Thoracic aorta (tissue), 2 donors: ENCODE measurements at regions not wholly inside any gene's neighbourhood (a gene's known extent, or its start where the extent isn't known, plus 50 kb on each side); places are given as distances from the start of the nearest gene placed in this dataset.

ENCODE experiments used
- ATAC-seq: fragments of 150-250 bp; one replicate; pipeline ENCODE4 v1.8.0; 2017; ENCODE audit warnings: low read depth; ENCODE audit not compliant: insufficient number of reproducible peaks, low FRiP score
- DNase-seq: peaks from one replicate; pipeline ENCODE4 v3.0.0-alpha.2; 2020; ENCODE audit warnings: low spot score
- H3K27ac ChIP-seq, 2 donors: fragments of 200-600 bp; sonication (generic); 1 replicate in 1 of 2; 2 replicates in 1 of 2; pipeline ENCODE4 v1.5.1; 2016; ENCODE audit warnings: mild to moderate bottlenecking in 2 of 2, moderate library complexity in 2 of 2
- H3K27me3 ChIP-seq: fragments of 200-600 bp; sonication (generic); replicated peaks from 2 replicates; pipeline ENCODE4 v1.6.0; 2016; ENCODE audit warnings: mild to moderate bottlenecking; ENCODE audit not compliant: insufficient read depth
- H3K36me3 ChIP-seq: fragments of 200-600 bp; sonication (generic); one replicate; pipeline ENCODE4 v1.5.1; 2016
- H3K4me1 ChIP-seq, 2 donors: fragments of 200-600 bp; sonication (generic); 1 replicate in 1 of 2; 2 replicates in 1 of 2; pipeline versions ENCODE4 v1.5.1 to v1.6.0; 2016; ENCODE audit warnings: low read depth in 2 of 2, mild to moderate bottlenecking in 1 of 2; ENCODE audit not compliant: control insufficient read depth in 1 of 2
- H3K4me3 ChIP-seq: fragments of 200-600 bp; sonication (generic); 2 replicates; pipeline ENCODE4 v1.5.1; 2016; ENCODE audit warnings: mild to moderate bottlenecking
- H3K9me3 ChIP-seq: fragments of 200-600 bp; sonication (generic); 2 replicates; pipeline ENCODE4 v1.5.1; 2016
- CTCF ChIP-seq: fragments of 200-600 bp; sonication (generic); IDR thresholded peaks from one replicate; pipeline ENCODE4 v1.5.1; 2019; ENCODE audit warnings: antibody characterized with exemption

GRCh38 chr4:33465565-33465964, 2745.4 kb downstream of the PCDH7 start:
- H3K9me3 ChIP-seq: no peaks in the 10 kb centered on the region
- no peak for TF ChIP-seq CTCF
- ATAC-seq (no peak), DNase-seq (no peak)
- H3K4me3 ChIP-seq: no peak overlapping the region
- no peak overlapping the region for H3K27ac ChIP-seq
- no peaks in the 10 kb centered on the region for H3K4me1 ChIP-seq
- H3K27me3 ChIP-seq: no peaks in the 10 kb centered on the region
- no peaks in the 10 kb centered on the region for H3K36me3 ChIP-seq

GRCh38 chr4:33467291-33467690, 2747.1 kb downstream of the PCDH7 start:
- Histone ChIP-seq H3K4me3 (no peak overlapping the region), H3K9me3 (no peaks in the 10 kb centered on the region), H3K36me3 (no peaks in the 10 kb centered on the region), H3K27me3 (no peaks in the 10 kb centered on the region), H3K4me1 (no peaks in the 10 kb centered on the region), H3K27ac (no peak overlapping the region)
- ATAC-seq: no peak
- no peak for TF ChIP-seq CTCF
- DNase-seq: no peak

- Histone ChIP-seq H3K4me1 (no peaks in the 10 kb centered on the region), H3K9me3 (no peaks in the 10 kb centered on the region), H3K4me3 (no peak overlapping the region), H3K27ac (no peak overlapping the region), H3K27me3 (no peaks in the 10 kb centered on the region), H3K36me3 (no peaks in the 10 kb centered on the region)
- ATAC-seq: no peak
- no peak for DNase-seq
- TF ChIP-seq CTCF: no peak
Measured at GRCh38 chr4:33470805-33471204, 2750.6 kb downstream of the PCDH7 start.

- no peak for TF ChIP-seq CTCF
- Histone ChIP-seq H3K36me3 (no peaks in the 10 kb centered on the region), H3K27ac (no peak overlapping the region), H3K9me3 (no peaks in the 10 kb centered on the region), H3K27me3 (no peaks in the 10 kb centered on the region), H3K4me1 (no peaks in the 10 kb centered on the region), H3K4me3 (no peak overlapping the region)
- no peak for ATAC-seq
- no peak for DNase-seq
Measured at GRCh38 chr4:33477715-33478114, 2757.5 kb downstream of the PCDH7 start.

GRCh38 chr4:33482773-33483172, 2761.5 kb downstream of the ARAP2 start:
- no peaks in the 10 kb centered on the region for H3K4me1 ChIP-seq

More at GRCh38 chr4:33482773-33483172, 2761.5 kb downstream of the ARAP2 start:
- no peak for DNase-seq
- no peaks in the 10 kb centered on the region for H3K9me3 ChIP-seq
- no peak overlapping the region for H3K4me3 ChIP-seq
- H3K27ac ChIP-seq: no peak overlapping the region
- no peak for TF ChIP-seq CTCF
- H3K36me3 ChIP-seq: no peaks in the 10 kb centered on the region
- ATAC-seq: no peak
- H3K27me3 ChIP-seq: no peaks in the 10 kb centered on the region
